OCI-LY7 (cell line): ENCODE measurements at regions not wholly inside any gene's neighbourhood (a gene's known extent, or its start where the extent isn't known, plus 50 kb on each side); places are given as distances from the start of the nearest gene placed in this dataset.

Experiments
- BruUV-seq: library from RNA; stranded (reverse); fragments of 400-500 nt; replicated peaks from 2 replicates; lab custom pipeline; 2021; lab: Mats Ljungman, UMichigan
- CTCF ChIA-PET: fragments of 300-600 bp; sonication (Branson Sonifier 250); formaldehyde crosslinking; loops from one replicate; lab custom pipeline; 2022; ENCODE audit warnings: antibody characterized with exemption; ENCODE audit not compliant: unreplicated experiment; lab: Charles Lee
- POLR2A ChIA-PET: fragments of 300-600 bp; sonication (Branson Sonifier 250); formaldehyde crosslinking; loops from one replicate; lab custom pipeline; 2022; ENCODE audit warnings: antibody characterized with exemption; lab: Charles Lee
- DNase-seq: peaks from one replicate; pipeline ENCODE4 v3.0.0-alpha.2; 2015; ENCODE audit warnings: low spot score
- H2AFZ ChIP-seq: fragments of 200-600 bp; sonication (generic), shearing (Covaris generic); 2 replicates; pipeline ENCODE4 v1.6.1; 2014; ENCODE audit warnings: mild to moderate bottlenecking, antibody characterized with exemption, low read length, moderate library complexity
- H3K27ac ChIP-seq: fragments of 200-600 bp; sonication (generic); 2 replicates; pipeline ENCODE4 v1.5.1; 2014; ENCODE audit warnings: mixed run types, low read depth, mild to moderate bottlenecking, moderate library complexity, low read length, inconsistent platforms; ENCODE audit not compliant: poor library complexity, severe bottlenecking
- H3K36me3 ChIP-seq: fragments of 200-600 bp; sonication (generic); 2 replicates; pipeline ENCODE4 v1.6.1; 2014; ENCODE audit warnings: mild to moderate bottlenecking, antibody characterized with exemption, low read length, moderate library complexity, mixed read lengths; ENCODE audit not compliant: insufficient read depth
- H3K4me1 ChIP-seq: fragments of 200-600 bp; sonication (generic); 2 replicates; pipeline ENCODE4 v1.5.1; 2014; ENCODE audit warnings: mild to moderate bottlenecking, low read length; ENCODE audit not compliant: insufficient read depth, poor library complexity, severe bottlenecking
- H3K4me2 ChIP-seq: fragments of 200-600 bp; sonication (generic); 2 replicates; pipeline ENCODE4 v1.6.1; 2014; ENCODE audit warnings: mild to moderate bottlenecking, low read length
- H3K4me3 ChIP-seq: fragments of 200-600 bp; sonication (generic); 2 replicates; pipeline ENCODE4 v1.5.1; 2014; ENCODE audit warnings: mild to moderate bottlenecking, low read depth, low read length; ENCODE audit not compliant: poor library complexity, severe bottlenecking
- H3K79me2 ChIP-seq: fragments of 200-600 bp; sonication (generic); 2 replicates; pipeline ENCODE4 v1.6.1; 2016; ENCODE audit warnings: low read depth, mild to moderate bottlenecking, low read length, moderate library complexity, mixed read lengths; ENCODE audit not compliant: insufficient read depth
- H3K9me2 ChIP-seq: fragments of 200-600 bp; sonication (generic); 2 replicates; pipeline ENCODE4 v1.6.1; 2016; ENCODE audit warnings: mild to moderate bottlenecking, low read length, mixed read lengths; ENCODE audit not compliant: insufficient read depth
- H3K9me3 ChIP-seq: fragments of 200-600 bp; sonication (generic); 2 replicates; pipeline ENCODE4 v1.6.1; 2014; ENCODE audit warnings: mild to moderate bottlenecking, mixed run types, low read length, mixed read lengths
- H4K20me1 ChIP-seq: fragments of 200-600 bp; sonication (generic); 2 replicates; pipeline ENCODE4 v1.6.1; 2014; ENCODE audit warnings: mild to moderate bottlenecking, antibody characterized with exemption, low read length, moderate library complexity, mixed read lengths; ENCODE audit not compliant: insufficient read depth
- EZH2phosphoT487 ChIP-seq: fragments of 200-600 bp; sonication (generic); IDR thresholded peaks from 2 replicates; pipeline ENCODE4 v1.6.1; 2018; ENCODE audit warnings: low read depth, borderline replicate concordance, mild to moderate bottlenecking, mixed run types, antibody characterized with exemption, low read length, moderate library complexity, mixed read lengths
- intact Hi-C: fragments of 100-400 bp; cut with micrococcal nuclease; formaldehyde crosslinking; loops from one replicate; pipeline ENCODE4 v1.10.0; 2022; ENCODE audit not compliant: unreplicated experiment
- TF ChIP-seq, protein P1 (sequence below): fragments of 200-600 bp; sonication (generic); conservative IDR thresholded peaks from 2 replicates; pipeline ENCODE4 v1.5.1; 2014; ENCODE audit warnings: mild to moderate bottlenecking, antibody characterized with exemption, low read length, moderate library complexity, mixed read lengths

DNA sequence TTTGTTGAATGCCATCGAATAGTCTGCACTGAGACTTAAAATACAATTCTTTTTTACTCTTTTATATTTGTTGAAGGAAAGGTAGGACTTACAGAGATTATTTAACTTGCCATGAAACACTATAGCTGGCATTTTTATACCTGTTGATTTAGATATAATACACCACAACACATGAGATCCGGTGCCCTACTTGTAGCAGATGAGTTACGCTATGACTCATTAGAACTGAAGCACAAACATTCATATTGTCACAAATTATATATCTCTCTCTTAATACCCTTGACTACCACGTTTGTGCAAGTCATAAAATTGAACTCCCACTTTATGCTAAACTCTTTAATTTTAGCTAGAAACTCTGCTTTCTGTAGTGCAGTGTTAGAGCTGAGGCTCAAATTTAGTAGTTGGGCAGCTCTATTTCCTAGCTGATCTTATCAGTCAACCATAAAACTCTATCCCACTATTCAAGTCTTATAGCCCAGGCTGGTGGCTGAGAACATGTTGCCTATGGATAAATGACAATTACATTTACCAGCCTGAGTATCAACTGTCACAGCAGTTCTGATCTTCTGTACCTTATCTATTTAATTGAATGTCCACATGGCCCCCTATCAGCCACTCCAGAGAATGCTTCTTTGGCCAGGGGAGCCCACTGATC, 137.4 kb upstream of the SEMA3D start:
- TF ChIP-seq, protein P1, sequence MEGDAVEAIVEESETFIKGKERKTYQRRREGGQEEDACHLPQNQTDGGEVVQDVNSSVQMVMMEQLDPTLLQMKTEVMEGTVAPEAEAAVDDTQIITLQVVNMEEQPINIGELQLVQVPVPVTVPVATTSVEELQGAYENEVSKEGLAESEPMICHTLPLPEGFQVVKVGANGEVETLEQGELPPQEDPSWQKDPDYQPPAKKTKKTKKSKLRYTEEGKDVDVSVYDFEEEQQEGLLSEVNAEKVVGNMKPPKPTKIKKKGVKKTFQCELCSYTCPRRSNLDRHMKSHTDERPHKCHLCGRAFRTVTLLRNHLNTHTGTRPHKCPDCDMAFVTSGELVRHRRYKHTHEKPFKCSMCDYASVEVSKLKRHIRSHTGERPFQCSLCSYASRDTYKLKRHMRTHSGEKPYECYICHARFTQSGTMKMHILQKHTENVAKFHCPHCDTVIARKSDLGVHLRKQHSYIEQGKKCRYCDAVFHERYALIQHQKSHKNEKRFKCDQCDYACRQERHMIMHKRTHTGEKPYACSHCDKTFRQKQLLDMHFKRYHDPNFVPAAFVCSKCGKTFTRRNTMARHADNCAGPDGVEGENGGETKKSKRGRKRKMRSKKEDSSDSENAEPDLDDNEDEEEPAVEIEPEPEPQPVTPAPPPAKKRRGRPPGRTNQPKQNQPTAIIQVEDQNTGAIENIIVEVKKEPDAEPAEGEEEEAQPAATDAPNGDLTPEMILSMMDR, result no peak
- TF ChIP-seq EZH2phosphoT487, result no peak
- no TSS peak for BruUV-seq
- Histone ChIP-seq H3K4me1 (no peaks in the 10 kb centered on the region), H3K9me3 (no peaks in the 10 kb centered on the region), H2AFZ (no peak overlapping the region), H3K27ac (no peak overlapping the region), H4K20me1 (no peaks in the 10 kb centered on the region), H3K36me3 (no peaks in the 10 kb centered on the region), H3K9me2 (no peaks in the 10 kb centered on the region), H3K4me3 (no peak overlapping the region), H3K4me2 (no peak overlapping the region), H3K79me2 (no peaks in the 10 kb centered on the region; the same call in 1 of the 2 replicates)
- intact Hi-C loops, result no loop called here
- POLR2A ChIA-PET, result interaction anchor here (0.7 kb wide), 1 partner anchor 12 kb away, joined by 3 read pairs; no protein-coding TSS in a partner anchor
- CTCF ChIA-PET, result no interaction called here
- no peak for DNase-seq

DNA sequence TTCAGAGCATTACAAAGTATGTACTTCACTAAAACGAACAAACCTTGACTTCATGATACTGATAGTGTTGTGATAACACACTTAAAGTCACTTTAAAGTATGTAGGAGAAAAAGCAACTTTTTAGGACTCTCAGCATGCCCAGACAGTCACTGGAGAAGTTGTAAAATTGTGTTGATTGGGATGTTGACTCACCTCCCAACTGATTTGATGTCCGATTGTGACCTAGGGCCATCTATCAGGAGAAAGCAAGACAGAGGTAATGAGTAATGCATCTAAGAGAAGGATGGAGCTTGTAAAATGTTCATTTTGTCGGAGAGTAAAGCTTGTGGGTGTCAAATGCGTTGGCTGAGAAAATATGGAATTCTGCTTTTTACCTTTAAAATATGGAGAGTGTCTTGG, 135.4 kb upstream of the SEMA3D start:
- POLR2A ChIA-PET, result interaction anchor here (0.7 kb wide), 1 partner anchor 276 kb away, joined by 4 read pairs; no protein-coding TSS in a partner anchor

More for the DNA sequence above, 135.4 kb upstream of the SEMA3D start:
- Histone ChIP-seq H3K36me3 (no peaks in the 10 kb centered on the region), H3K9me2 (no peaks in the 10 kb centered on the region), H3K27ac (no peak overlapping the region), H4K20me1 (no peaks in the 10 kb centered on the region), H3K79me2 (no peaks in the 10 kb centered on the region; the same call in 1 of the 2 replicates), H3K4me3 (no peak overlapping the region), H3K9me3 (no peaks in the 10 kb centered on the region), H2AFZ (no peak overlapping the region), H3K4me2 (no peak overlapping the region), H3K4me1 (no peaks in the 10 kb centered on the region)
- DNase-seq, result no peak
- CTCF ChIA-PET, result no interaction called here
- intact Hi-C loops, result no loop called here
- TF ChIP-seq, protein P1, result no peak
- TF ChIP-seq EZH2phosphoT487, result no peak
- no TSS peak for BruUV-seq
